ENCODE measurements at regions not wholly inside any gene's neighbourhood (a gene's known extent, or its start where the extent isn't known, plus 50 kb on each side); places are given as distances from the start of the nearest gene placed in this dataset.
"Not testable (repeated sequence)": the region's sequence is repeated elsewhere in the genome, so short reads cannot be mapped to it uniquely, and the experiment has no call there.

GRCh38 chr6:133130863-133131262 is 110.3 kb upstream of the EYA4 start:
- peak; percentile 4 for DNase-seq

- DNase-seq: no peak
These were observed 109.3 kb upstream of the EYA4 start for GRCh38 chr6:133131621-133132465.

GRCh38 chr6:133132466-133132971 is 108.6 kb upstream of the EYA4 start:
- DNase-seq: no peak

- no peak for DNase-seq
These were observed 104.8 kb upstream of the EYA4 start for GRCh38 chr6:133136177-133136880.

GRCh38 chr6:133147470-133148184 is 93.5 kb upstream of the EYA4 start:
- DNase-seq: not testable (repeated sequence)

- DNase-seq: no peak
These were observed 84.5 kb upstream of the EYA4 start for GRCh38 chr6:133156689-133157088.

GRCh38 chr6:133157995-133158394 is 83.2 kb upstream of the EYA4 start:
- no peak for DNase-seq

GRCh38 chr6:133159255-133159795 is 81.8 kb upstream of the EYA4 start:
- no peak for DNase-seq

- DNase-seq: no peak
These were observed 80.6 kb upstream of the EYA4 start for GRCh38 chr6:133160536-133160935.

GRCh38 chr6:133165235-133165634 is 75.9 kb upstream of the EYA4 start:
- DNase-seq: no peak

GRCh38 chr6:133166766-133167165 is 74.4 kb upstream of the EYA4 start:
- DNase-seq: no peak

GRCh38 chr6:133169901-133170300 is 71.3 kb upstream of the EYA4 start:
- no peak for DNase-seq

GRCh38 chr6:133170602-133171001 is 70.6 kb upstream of the EYA4 start:
- no peak for DNase-seq

GRCh38 chr6:133171989-133172604 is 69.1 kb upstream of the EYA4 start:
- no peak for DNase-seq

GRCh38 chr6:133173276-133173675 is 67.9 kb upstream of the EYA4 start:
- no peak for DNase-seq

- no peak for DNase-seq
These were observed 61.7 kb upstream of the EYA4 start for GRCh38 chr6:133179481-133179880.

GRCh38 chr6:133183691-133184090 is 57.5 kb upstream of the EYA4 start:
- DNase-seq: no peak

- DNase-seq: no peak
These were observed 56.3 kb upstream of the EYA4 start for GRCh38 chr6:133184798-133185372.

GRCh38 chr6:133185731-133186130 is 55.4 kb upstream of the EYA4 start:
- no peak for DNase-seq

- DNase-seq: no peak
These were observed 54.0 kb upstream of the EYA4 start for GRCh38 chr6:133187114-133187513.

GRCh38 chr6:133187657-133188453 is 53.3 kb upstream of the EYA4 start:
- DNase-seq: no peak
